ENCODE measurements at regions not wholly inside any gene's neighbourhood (a gene's known extent, or its start where the extent isn't known, plus 50 kb on each side); places are given as distances from the start of the nearest gene placed in this dataset.

- no peak for TF ChIP-seq CTCF (IDR thresholded peaks at IDR 0.05)
- TF ChIP-seq POLR2A (IDR thresholded peaks at IDR 0.05), result no peak
These were observed 156.1 kb downstream of the OR4M2 start for GRCh38 chr15:22236469-22236868.

All from testis (tissue), 2 donors.